Esophagus squamous epithelium (tissue), 5 donors: ENCODE measurements at regions not wholly inside any gene's neighbourhood (a gene's known extent, or its start where the extent isn't known, plus 50 kb on each side); places are given as distances from the start of the nearest gene placed in this dataset.

Experiments
- DNase-seq: peaks from one replicate; lab custom pipeline; 2025; lab: John Stamatoyannopoulos, UW
- H3K27ac ChIP-seq, 4 donors: fragments of 200-600 bp; sonication (generic); one replicate each; pipeline ENCODE4 v1.5.1; 2016 to 2019; ENCODE audit warnings: mild to moderate bottlenecking in 1 of 4
- H3K27me3 ChIP-seq, 4 donors: fragments of 200-600 bp; sonication (generic); 1 replicate in 3 of 4; 2 replicates in 1 of 4; pipeline versions ENCODE4 v1.5.1 to v1.6.0; 2017 to 2021; ENCODE audit warnings: antibody characterized with exemption in 1 of 4
- H3K36me3 ChIP-seq, 3 donors: fragments of 200-600 bp; sonication (generic); one replicate each; pipeline ENCODE4 v1.5.1; 2016 to 2019
- H3K4me1 ChIP-seq, 3 donors: fragments of 200-600 bp; sonication (generic); one replicate each; pipeline ENCODE4 v1.5.1; 2017 to 2019
- H3K4me3 ChIP-seq, 4 donors: fragments of 200-600 bp; sonication (generic); 1 replicate in 3 of 4; 2 replicates in 1 of 4; pipeline ENCODE4 v1.5.1; 2016 to 2019; ENCODE audit warnings: mild to moderate bottlenecking in 2 of 4, moderate library complexity in 1 of 4
- H3K9me3 ChIP-seq, 3 donors: fragments of 200-600 bp; sonication (generic); one replicate each; pipeline ENCODE4 v1.5.1; 2016 to 2019
- CTCF ChIP-seq, 6 experiments: fragments of 450-650 bp in 4 of 6; fragments of 200-600 bp in 2 of 6; sonication (generic) in 2 of 6; IDR thresholded peaks; one replicate each; pipeline ENCODE4 v1.5.1; 2016 to 2019; ENCODE audit warnings: antibody characterized with exemption in 6 of 6, mild to moderate bottlenecking in 4 of 6, moderate library complexity in 4 of 6
- POLR2A ChIP-seq, 4 donors: fragments of 450-650 bp; IDR thresholded peaks; one replicate each; pipeline ENCODE4 v1.6.1; 2017; ENCODE audit warnings: antibody characterized with exemption in 4 of 4, mild to moderate bottlenecking in 4 of 4, moderate library complexity in 3 of 4
- WGBS, 2 donors: methylation state at CpG; one replicate each; pipeline ENCODE4 v1.1.5; 2018; 5-methylcytosine and 5-hydroxymethylcytosine counted together
- intact Hi-C: fragments of 100-400 bp; cut with DNase I; formaldehyde crosslinking; loops from one replicate; pipeline ENCODE4 v1.15.0; 2022
- donor health status: DM: yes; HTN: yes; CAD: no.

DNA sequence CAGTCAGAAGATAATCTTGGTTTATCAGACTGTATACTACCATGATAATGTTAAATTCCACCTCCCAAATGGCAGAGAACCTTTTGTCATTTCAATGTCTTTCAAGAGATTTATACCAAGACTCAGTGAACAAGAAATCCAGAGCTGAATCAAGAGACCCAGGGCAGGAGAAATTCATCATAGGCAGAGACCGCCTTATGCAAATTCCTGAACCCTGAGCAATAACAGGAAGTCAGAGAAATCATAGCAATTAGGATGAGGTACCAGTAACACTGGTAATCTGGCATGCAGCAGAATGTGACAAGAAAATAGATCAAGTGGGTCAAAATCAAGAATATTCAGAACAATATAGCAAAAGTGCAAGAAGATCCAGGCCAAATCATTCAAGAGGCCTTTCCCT lies 412.4 kb upstream of the LRATD1 start:
- WGBS, 2 donors, result 54 to 69% methylated on average over 1 of the region's 1 CpG
- H3K36me3 ChIP-seq, result no peaks in the 10 kb centered on the region
- H3K4me3 ChIP-seq, result no peak overlapping the region
- intact Hi-C loops, result no loop called here
- DNase-seq, result no peak
- H3K4me1 ChIP-seq, result no peaks in the 10 kb centered on the region
- no peak overlapping the region for H3K27ac ChIP-seq
- no peaks in the 10 kb centered on the region for H3K9me3 ChIP-seq
- H3K27me3 ChIP-seq, result no peaks in the 10 kb centered on the region
- TF ChIP-seq POLR2A (IDR thresholded peaks at IDR 0.05) (no peak), CTCF (IDR thresholded peaks at IDR 0.05) (no peak)

DNA sequence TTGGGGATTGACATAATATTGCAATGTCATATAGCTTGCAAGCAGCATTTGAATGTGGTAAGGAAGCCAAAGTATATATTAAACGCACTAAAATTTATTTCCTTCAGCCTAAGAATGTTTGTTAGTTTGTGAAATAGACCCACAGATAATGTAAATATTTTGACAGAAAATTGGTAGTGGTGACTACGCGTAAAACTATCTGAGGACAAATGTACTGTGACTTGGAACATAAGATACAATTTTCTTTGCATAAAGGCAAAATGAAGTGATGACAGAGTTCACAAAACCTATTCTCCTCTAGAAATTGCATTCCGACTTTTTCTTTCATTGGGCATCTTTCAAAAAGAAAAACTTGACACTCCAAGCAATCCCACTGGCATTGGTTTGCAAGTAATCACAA lies 411.1 kb upstream of the LRATD1 start:
- Histone ChIP-seq H3K36me3 (no peaks in the 10 kb centered on the region), H3K27ac (no peak overlapping the region), H3K4me3 (no peak overlapping the region), H3K9me3 (no peaks in the 10 kb centered on the region), H3K27me3 (no peaks in the 10 kb centered on the region), H3K4me1 (no peaks in the 10 kb centered on the region)
- TF ChIP-seq POLR2A (IDR thresholded peaks at IDR 0.05) (no peak), CTCF (IDR thresholded peaks at IDR 0.05) (no peak)
- 54 to 73% methylated on average over 4 of the region's 4 CpGs for WGBS, 2 donors
- intact Hi-C loops, result no loop called here
- no peak for DNase-seq

DNA sequence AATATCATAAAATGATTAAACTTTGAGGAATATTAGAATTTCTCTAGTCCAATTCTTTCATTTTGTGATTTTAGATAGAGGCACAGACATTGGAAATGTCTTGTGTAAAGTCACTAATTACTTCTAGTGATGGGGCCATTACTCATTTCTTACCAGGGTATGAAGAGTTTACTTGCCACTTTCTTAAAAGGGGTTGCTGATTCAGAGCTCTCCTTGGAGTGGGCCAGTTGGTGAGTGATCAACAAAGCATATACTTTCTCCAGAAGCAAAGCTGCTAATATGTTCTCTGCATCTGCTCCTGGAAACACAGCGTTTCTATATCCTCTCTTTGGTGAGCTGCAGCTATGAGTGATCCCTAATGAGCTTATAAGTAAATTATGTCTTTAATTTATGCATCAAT lies 408.9 kb upstream of the LRATD1 start:
- DNase-seq, result no peak

GRCh38 chr2:14231391-14231898 lies 401.1 kb upstream of the LRATD1 start:
- Histone ChIP-seq H3K36me3 (no peaks in the 10 kb centered on the region), H3K27ac (no peak overlapping the region), H3K4me3 (no peak overlapping the region), H3K27me3 (no peaks in the 10 kb centered on the region), H3K4me1 (no peaks in the 10 kb centered on the region), H3K9me3 (no peaks in the 10 kb centered on the region)
- DNase-seq, result no peak
- no peak for TF ChIP-seq POLR2A (IDR thresholded peaks at IDR 0.05)
- TF ChIP-seq CTCF (IDR thresholded peaks at IDR 0.05), result no peak
- intact Hi-C loops, result no loop called here
- WGBS, 2 donors, result 64 to 67% methylated on average over 1 of the region's 1 CpG

More for the DNA sequence above, 408.9 kb upstream of the LRATD1 start:
- Histone ChIP-seq H3K36me3 (no peaks in the 10 kb centered on the region), H3K27ac (no peak overlapping the region), H3K27me3 (no peaks in the 10 kb centered on the region), H3K4me1 (no peaks in the 10 kb centered on the region), H3K9me3 (no peaks in the 10 kb centered on the region), H3K4me3 (no peak overlapping the region)
- no peak for TF ChIP-seq POLR2A (IDR thresholded peaks at IDR 0.05)
- no peak for TF ChIP-seq CTCF (IDR thresholded peaks at IDR 0.05)
- intact Hi-C loops, result no loop called here
- 73 to 100% methylated on average over 1 of the region's 1 CpG for WGBS, 2 donors

DNA sequence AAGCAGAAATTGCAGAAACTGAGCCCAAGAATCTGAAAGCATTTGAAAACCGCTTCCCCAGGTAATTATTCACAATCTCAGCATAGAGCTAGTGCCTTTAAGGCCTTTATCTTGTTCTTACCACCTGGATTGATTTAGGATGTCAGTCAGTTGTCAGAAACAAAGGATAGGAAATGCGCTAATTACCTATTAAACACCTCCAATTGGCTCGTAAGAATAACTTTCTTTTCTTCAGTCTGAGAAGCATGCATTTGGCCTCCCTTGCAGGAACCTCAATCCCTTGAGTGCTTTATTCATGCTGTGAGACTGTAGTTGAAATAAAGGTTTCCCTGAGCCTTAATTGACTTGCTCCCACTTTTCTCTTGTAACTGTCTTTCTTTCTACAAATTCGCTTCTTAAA lies 400.3 kb upstream of the LRATD1 start:
- no peaks in the 10 kb centered on the region for H3K9me3 ChIP-seq
- H3K27me3 ChIP-seq, result no peaks in the 10 kb centered on the region
- WGBS, 2 donors, result 72 to 83% methylated on average over 4 of the region's 4 CpGs
- intact Hi-C loops, result no loop called here
- H3K36me3 ChIP-seq, result no peaks in the 10 kb centered on the region
- no peak for TF ChIP-seq POLR2A (IDR thresholded peaks at IDR 0.05)
- TF ChIP-seq CTCF (IDR thresholded peaks at IDR 0.05), result no peak
- H3K4me1 ChIP-seq, result no peaks in the 10 kb centered on the region
- no peak overlapping the region for H3K4me3 ChIP-seq
- no peak overlapping the region for H3K27ac ChIP-seq
- DNase-seq, result no peak
